ENCODE measurements at regions not wholly inside any gene's neighbourhood (a gene's known extent, or its start where the extent isn't known, plus 50 kb on each side); places are given as distances from the start of the nearest gene placed in this dataset.

GRCh38 chr6:164230259-164230658, 815.7 kb downstream of the QKI start:
- no peak for TF ChIP-seq TARDBP (CRISPR knock-in tag; IDR thresholded peaks at IDR 0.05)
- TF ChIP-seq JUND (CRISPR knock-in tag; IDR thresholded peaks at IDR 0.05): no peak
- no peak for TF ChIP-seq ZNF780A (CRISPR knock-in tag; IDR thresholded peaks at IDR 0.05)
- no peak for TF ChIP-seq HDAC2 (CRISPR knock-in tag; IDR thresholded peaks at IDR 0.05)
- no peak for TF ChIP-seq KDM5A (IDR thresholded peaks at IDR 0.05; ENCODE audit: borderline replicate concordance, low read length)
- no peak for TF ChIP-seq SRSF9 (IDR thresholded peaks at IDR 0.05; ENCODE audit: borderline replicate concordance, insufficient read depth, low read depth, low read length, poor library complexity, severe bottlenecking)

All from HepG2 (cell line).